ENCODE measurements at regions not wholly inside any gene's neighbourhood (a gene's known extent, or its start where the extent isn't known, plus 50 kb on each side); places are given as distances from the start of the nearest gene placed in this dataset.

DNA sequence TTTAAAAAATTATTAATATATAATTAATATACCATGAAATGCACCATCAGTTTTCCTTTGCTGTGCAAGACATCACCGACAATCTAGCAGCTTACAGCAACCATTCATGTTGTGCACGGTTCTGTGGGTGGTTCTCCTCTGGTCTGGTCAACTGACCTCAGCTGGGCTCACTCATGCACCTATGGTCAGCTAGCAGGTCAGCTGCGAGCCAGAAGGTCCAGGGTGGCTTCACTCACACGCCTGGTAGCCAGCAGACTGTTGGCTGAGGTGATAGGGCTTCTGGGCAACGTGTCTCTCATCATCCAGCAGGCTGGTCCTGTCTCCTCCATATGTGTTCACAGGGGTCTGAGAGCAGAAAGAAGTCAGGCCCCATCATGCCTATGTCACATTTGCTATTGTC is 210.4 kb downstream of the KIF26A start:
- no peak for TF ChIP-seq POLR2AphosphoS5 (IDR thresholded peaks at IDR 0.05)
- TF ChIP-seq EP300 (conservative IDR thresholded peaks at IDR 0.05; ENCODE audit: poor library complexity, severe bottlenecking), result no peak
- TF ChIP-seq CTCF (IDR thresholded peaks at IDR 0.05; ENCODE audit: poor library complexity, severe bottlenecking), result no peak
- TF ChIP-seq EZH2 (IDR thresholded peaks at IDR 0.05; ENCODE audit: borderline replicate concordance, insufficient read depth, low read length, poor library complexity, severe bottlenecking), result no peak
- TF ChIP-seq TAF1 (IDR thresholded peaks at IDR 0.05; ENCODE audit: low read depth), result no peak
- TF ChIP-seq SMC3 (conservative IDR thresholded peaks at IDR 0.05; ENCODE audit: poor library complexity), result no peak
- TF ChIP-seq REST (IDR thresholded peaks at IDR 0.05; ENCODE audit: borderline replicate concordance), result no peak
